ENCODE measurements at regions not wholly inside any gene's neighbourhood (a gene's known extent, or its start where the extent isn't known, plus 50 kb on each side); places are given as distances from the start of the nearest gene placed in this dataset.

DNA sequence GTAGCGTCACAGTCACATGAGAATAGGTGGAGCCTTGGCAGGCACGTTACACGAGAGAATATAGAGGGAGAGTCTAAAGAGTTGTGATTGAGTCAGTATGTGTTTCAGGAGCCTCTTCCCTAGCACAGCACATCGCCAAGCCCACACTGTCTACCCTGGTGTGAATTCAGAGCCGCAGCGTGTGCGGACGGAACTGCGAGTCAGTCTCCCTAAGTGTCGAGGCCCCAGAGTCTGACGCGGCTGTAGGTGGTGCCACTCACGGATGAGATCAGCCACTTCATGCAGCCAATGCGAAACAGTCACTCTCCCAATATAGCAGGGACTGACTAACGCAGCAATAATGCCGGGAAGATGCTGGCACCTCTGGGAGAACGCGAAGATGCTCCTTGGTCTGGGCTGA, 587.3 kb upstream of the ID2 start:
- H3K79me2 ChIP-seq (ENCODE audit: insufficient read depth, low read length) = no peaks in the 10 kb centered on the region
- BruUV-seq (replicated peaks) = no TSS peak

DNA sequence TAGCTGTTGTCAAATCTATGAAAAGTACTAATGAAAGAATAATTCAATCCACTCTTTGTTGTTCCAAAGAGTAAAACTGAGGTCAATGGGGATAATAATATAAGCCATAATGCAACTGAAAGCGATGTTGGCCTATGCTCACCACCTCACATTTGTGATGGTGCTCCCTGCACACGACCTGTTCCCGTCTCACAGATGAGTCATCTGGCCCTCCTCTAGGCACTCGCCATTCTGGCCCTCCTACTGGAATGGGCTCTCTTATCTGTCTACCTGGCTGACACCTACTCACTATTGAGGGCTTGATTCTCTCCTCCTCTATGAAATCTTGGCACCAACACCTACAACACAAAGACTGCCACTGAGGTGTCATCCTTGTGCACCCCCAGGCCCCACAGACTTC, 585.9 kb upstream of the ID2 start:
- CTCF ChIA-PET = no interaction called here
- intact Hi-C loops (cut with micrococcal nuclease) = no loop called here
- H3K4me3 ChIP-seq (replicated peaks in 1 of 2; ENCODE audit: low read depth in 1 of 2, low read length in 2 of 2) = no peak overlapping the region
- H3K9ac ChIP-seq (ENCODE audit: low read length) = no peak overlapping the region
- no peak overlapping the region for H2AFZ ChIP-seq (ENCODE audit: low read depth, low read length, poor library complexity, severe bottlenecking)
- POLR2A ChIA-PET = no interaction called here
- TF ChIP-seq SRF (IDR thresholded peaks at IDR 0.05; ENCODE audit: low read depth) (no peak), EGR1 (IDR thresholded peaks at IDR 0.05; ENCODE audit: low read depth) (no peak), EZH2 (IDR thresholded peaks at IDR 0.05) (no peak), CBX3 (IDR thresholded peaks at IDR 0.05; ENCODE audit: low read depth) (no peak), EZH2phosphoT487 (IDR thresholded peaks at IDR 0.05; ENCODE audit: borderline replicate concordance) (no peak), FOSL1 (IDR thresholded peaks at IDR 0.05; ENCODE audit: low read depth) (no peak), TCF7L2 (IDR thresholded peaks at IDR 0.05; ENCODE audit: borderline replicate concordance, extremely low read depth, insufficient read depth, insufficient read length) (no peak), POLR2AphosphoS5 (IDR thresholded peaks at IDR 0.05; ENCODE audit: low read depth, low read length) (no peak), JUND (IDR thresholded peaks at IDR 0.05) (no peak), ELF1 (IDR thresholded peaks at IDR 0.05; ENCODE audit: borderline replicate concordance, low read depth) (no peak)
- TF ChIP-seq, protein P1, sequence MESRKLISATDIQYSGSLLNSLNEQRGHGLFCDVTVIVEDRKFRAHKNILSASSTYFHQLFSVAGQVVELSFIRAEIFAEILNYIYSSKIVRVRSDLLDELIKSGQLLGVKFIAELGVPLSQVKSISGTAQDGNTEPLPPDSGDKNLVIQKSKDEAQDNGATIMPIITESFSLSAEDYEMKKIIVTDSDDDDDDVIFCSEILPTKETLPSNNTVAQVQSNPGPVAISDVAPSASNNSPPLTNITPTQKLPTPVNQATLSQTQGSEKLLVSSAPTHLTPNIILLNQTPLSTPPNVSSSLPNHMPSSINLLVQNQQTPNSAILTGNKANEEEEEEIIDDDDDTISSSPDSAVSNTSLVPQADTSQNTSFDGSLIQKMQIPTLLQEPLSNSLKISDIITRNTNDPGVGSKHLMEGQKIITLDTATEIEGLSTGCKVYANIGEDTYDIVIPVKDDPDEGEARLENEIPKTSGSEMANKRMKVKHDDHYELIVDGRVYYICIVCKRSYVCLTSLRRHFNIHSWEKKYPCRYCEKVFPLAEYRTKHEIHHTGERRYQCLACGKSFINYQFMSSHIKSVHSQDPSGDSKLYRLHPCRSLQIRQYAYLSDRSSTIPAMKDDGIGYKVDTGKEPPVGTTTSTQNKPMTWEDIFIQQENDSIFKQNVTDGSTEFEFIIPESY (IDR thresholded peaks at IDR 0.05; ENCODE audit: extremely low read depth, insufficient replicate concordance, low read length) = no peak
- no peaks in the 10 kb centered on the region for H4K20me1 ChIP-seq (ENCODE audit: insufficient read depth)
- H3K9me3 ChIP-seq (ENCODE audit: control insufficient read depth in 1 of 2, insufficient read depth in 1 of 2, low read depth in 1 of 2, low read length in 2 of 2) = no peaks in the 10 kb centered on the region
- H3K27ac ChIP-seq (ENCODE audit: low read depth, low read length) = no peak overlapping the region
- DNase-seq (ENCODE audit: low read depth, low spot score) (no peak), ATAC-seq (no peak)
- no peaks in the 10 kb centered on the region for H3K79me2 ChIP-seq (ENCODE audit: insufficient read depth, low read length)
- no TSS peak for BruUV-seq (replicated peaks)
- no peaks in the 10 kb centered on the region for H3K36me3 ChIP-seq (ENCODE audit: control insufficient read depth in 1 of 2, insufficient read depth in 2 of 2, low read length in 2 of 2)
- RAD21 ChIA-PET (ENCODE audit: low non-redundant PET in 1 of 2, low total read pairs in 2 of 2, uncharacterized antibody in 2 of 2, unreplicated experiment in 2 of 2) = no interaction called here
- H3K9me2 ChIP-seq (ENCODE audit: insufficient read depth) = no peaks in the 10 kb centered on the region
- peaks cover 0 to 6% of the 10 kb centered on the region in 2 experiments; a peak in 2 of 4 replicates for H3K4me1 ChIP-seq (ENCODE audit: control insufficient read depth in 1 of 2, insufficient read depth in 2 of 2, low read length in 2 of 2)
- no peaks in the 10 kb centered on the region for H3K27me3 ChIP-seq (ENCODE audit: insufficient read depth, low read length)
- no peak overlapping the region for H3K4me2 ChIP-seq (ENCODE audit: low read length)

More for the DNA sequence above, 587.3 kb upstream of the ID2 start:
- H3K27me3 ChIP-seq (ENCODE audit: insufficient read depth, low read length) = no peaks in the 10 kb centered on the region
- peaks cover 0 to 11% of the 10 kb centered on the region in 2 experiments; a peak in 2 of 4 replicates for H3K4me1 ChIP-seq (ENCODE audit: control insufficient read depth in 1 of 2, insufficient read depth in 2 of 2, low read length in 2 of 2)
- H3K9me2 ChIP-seq (ENCODE audit: insufficient read depth) = no peaks in the 10 kb centered on the region
- no peak overlapping the region for H2AFZ ChIP-seq (ENCODE audit: low read depth, low read length, poor library complexity, severe bottlenecking)
- H3K9me3 ChIP-seq (ENCODE audit: control insufficient read depth in 1 of 2, insufficient read depth in 1 of 2, low read depth in 1 of 2, low read length in 2 of 2) = no peaks in the 10 kb centered on the region
- RAD21 ChIA-PET (ENCODE audit: low non-redundant PET in 1 of 2, low total read pairs in 2 of 2, uncharacterized antibody in 2 of 2, unreplicated experiment in 2 of 2) = no interaction called here
- H3K9ac ChIP-seq (ENCODE audit: low read length) = no peak overlapping the region
- TF ChIP-seq EZH2 (IDR thresholded peaks at IDR 0.05) (no peak), CEBPB (IDR thresholded peaks at IDR 0.05; ENCODE audit: low read depth) (no peak), SRF (IDR thresholded peaks at IDR 0.05; ENCODE audit: low read depth) (no peak)
- no peak overlapping the region for H3K4me3 ChIP-seq (replicated peaks in 1 of 2; ENCODE audit: low read depth in 1 of 2, low read length in 2 of 2)
- no peak overlapping the region for H3K27ac ChIP-seq (ENCODE audit: low read depth, low read length)
- H4K20me1 ChIP-seq (ENCODE audit: insufficient read depth) = no peaks in the 10 kb centered on the region
- DNase-seq (ENCODE audit: low read depth, low spot score) = no peak
- CTCF ChIA-PET = no interaction called here
- no peak for ATAC-seq
- POLR2A ChIA-PET = no interaction called here
- H3K36me3 ChIP-seq (ENCODE audit: control insufficient read depth in 1 of 2, insufficient read depth in 2 of 2, low read length in 2 of 2) = no peaks in the 10 kb centered on the region
- intact Hi-C loops (cut with micrococcal nuclease) = no loop called here
- no peak overlapping the region for H3K4me2 ChIP-seq (ENCODE audit: low read length)
